GM21526 (cell line): ENCODE measurements at regions not wholly inside any gene's neighbourhood (a gene's known extent, or its start where the extent isn't known, plus 50 kb on each side); places are given as distances from the start of the nearest gene placed in this dataset.
"Not testable (repeated sequence)": the region's sequence is repeated elsewhere in the genome, so short reads cannot be mapped to it uniquely, and the experiment has no call there.

ENCODE experiments used
- ATAC-seq: cut with Tn5 transposase; IDR thresholded peaks from one replicate; pipeline ENCODE4 v1.9.1; 2021; ENCODE audit warnings: moderate library complexity; ENCODE audit not compliant: unreplicated experiment, low FRiP score

GRCh38 chr1:219062161-219062560, 111.5 kb upstream of the LYPLAL1 start:
- no peak for ATAC-seq

DNA sequence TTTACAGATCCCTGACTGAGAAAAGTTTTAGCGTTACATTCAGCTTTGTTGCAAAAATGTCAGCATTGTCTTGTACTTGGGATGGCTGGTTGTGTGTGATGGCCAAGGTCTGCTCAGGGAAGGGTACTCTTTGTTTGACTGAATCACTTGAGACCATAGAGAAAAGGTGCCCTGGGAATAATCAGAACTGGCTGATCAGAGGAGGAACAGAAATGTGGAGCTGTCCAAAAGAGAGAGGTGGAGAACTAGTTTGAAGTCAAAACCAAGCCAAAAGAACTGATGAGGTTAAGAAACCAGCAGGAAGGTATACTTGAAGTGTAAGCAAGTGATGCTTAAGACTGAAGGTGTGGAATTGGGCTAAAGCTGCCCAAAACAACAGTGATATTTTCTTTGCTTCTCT, 107.6 kb upstream of the LYPLAL1 start:
- no peak for ATAC-seq

DNA sequence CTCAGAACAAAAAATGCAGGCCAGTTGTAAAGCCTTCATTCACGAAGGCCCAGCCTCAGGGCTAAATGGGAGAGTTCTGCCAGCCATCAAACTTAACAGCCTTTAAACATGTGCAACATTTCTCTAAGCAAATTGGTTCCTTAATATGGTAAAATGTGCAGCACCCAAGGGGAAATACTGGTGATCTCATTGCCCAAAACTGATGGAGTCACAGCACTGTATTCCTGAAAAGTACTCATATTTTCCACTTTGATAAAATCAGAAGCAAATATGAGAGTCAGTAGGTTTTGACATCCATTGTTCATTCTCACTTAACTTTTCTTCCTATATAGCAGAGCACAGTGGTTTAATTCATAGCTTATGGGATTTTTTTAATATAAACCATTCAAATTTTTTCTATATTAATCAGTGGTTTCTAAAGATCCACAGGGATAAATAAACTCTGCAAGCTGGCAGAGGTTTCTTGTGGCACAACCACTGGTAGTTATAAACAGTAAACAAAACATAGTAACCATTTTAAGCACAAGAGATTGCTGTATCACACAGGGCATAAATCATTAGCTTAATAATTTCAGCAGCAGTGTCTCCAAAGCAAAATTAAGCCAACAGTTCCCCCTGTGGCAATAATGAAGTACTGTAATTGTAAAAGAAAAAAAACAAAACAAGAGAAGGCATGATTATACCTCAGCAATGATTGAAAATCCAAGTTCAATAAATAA, 106.9 kb upstream of the LYPLAL1 start:
- no peak for ATAC-seq

DNA sequence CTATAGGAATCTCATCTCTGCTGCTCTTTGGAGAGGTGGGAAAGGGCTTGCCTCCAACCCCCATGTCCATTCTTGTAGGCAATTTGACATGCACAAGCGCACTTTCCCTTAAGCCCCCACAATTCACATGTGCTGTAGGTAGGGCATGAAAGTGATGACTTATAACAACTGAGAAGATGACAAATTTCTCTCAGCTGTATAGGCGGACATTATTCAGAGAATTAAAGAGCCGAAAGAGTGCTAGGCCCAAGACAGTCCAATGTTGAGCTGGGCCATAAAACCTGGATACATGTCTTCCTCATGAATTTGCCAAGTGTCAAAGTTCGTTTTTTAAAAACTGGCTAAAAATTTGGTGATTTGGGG, 106.3 kb upstream of the LYPLAL1 start:
- ATAC-seq, result no peak

DNA sequence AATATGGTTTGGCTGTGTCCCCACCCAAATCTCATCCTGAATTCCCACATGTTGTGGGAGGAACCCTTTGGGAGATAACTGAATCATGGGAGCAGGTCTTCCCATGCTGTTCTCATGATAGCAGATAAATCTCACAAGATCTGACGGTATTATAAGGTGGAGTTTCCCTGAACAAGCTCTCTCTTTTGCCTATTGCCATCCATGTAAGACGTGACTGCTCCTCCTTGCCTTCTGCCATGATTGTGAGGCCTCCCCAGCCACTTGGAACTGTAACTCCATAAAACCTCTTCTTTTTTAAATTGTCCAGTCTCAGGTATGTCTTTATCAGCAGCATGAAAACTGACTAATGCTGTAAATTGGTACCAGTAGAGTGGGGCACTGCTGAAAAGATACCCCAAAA, 103.3 kb upstream of the LYPLAL1 start:
- not testable (repeated sequence) for ATAC-seq

DNA sequence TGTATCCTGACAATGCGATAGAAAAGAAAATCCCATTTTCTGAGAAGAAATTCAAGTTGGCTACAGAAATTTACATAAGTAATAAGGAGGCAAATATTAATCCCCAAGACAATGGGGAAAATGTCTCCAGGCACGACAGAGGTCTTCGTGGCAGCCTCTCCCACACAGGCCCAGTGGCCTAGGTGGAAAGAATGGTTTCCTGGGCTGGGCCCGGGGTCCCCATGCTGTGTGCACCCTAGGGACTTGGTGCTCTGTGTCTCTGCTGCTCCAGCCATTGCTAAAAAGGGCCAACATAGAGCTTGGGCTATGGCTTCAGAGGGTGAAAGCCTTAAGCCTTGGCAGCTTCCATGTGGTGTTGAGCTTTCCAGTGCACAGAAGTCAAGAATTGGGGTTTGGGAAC, 102.5 kb upstream of the LYPLAL1 start:
- no peak for ATAC-seq

GRCh38 chr1:219072329-219072728, 101.3 kb upstream of the LYPLAL1 start:
- no peak for ATAC-seq

GRCh38 chr1:219074084-219074728, 99.5 kb upstream of the LYPLAL1 start:
- no peak for ATAC-seq

GRCh38 chr1:219075121-219075879, 98.4 kb upstream of the LYPLAL1 start:
- ATAC-seq, result no peak

DNA sequence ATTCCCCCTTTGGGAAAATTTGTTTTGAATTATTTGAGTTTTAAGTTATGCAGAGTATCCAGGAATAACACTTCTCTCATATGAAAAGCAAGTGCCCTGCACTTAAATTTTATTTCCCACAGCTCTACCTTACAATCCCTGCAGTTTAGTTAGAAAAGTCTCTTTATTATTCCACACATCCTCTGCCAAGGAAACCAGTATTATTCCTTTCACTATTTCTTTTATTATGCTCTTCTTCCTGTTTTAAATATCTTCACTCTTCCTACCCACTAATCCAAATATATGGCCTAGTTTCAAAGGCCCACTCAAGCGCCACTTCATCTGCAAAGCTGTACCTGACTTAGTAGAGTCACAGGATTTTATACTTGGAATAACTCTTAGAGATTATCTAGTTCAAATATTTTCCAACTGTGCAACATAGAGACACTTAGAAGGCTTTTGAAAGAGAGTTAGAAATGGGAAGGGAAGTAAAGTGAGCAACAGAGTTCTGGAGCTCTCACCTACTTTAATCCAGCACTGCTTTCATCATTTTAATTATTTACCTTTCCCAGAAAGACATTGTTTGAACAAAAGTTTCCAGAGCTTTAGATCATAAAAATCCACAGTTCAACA, 97.2 kb upstream of the LYPLAL1 start:
- ATAC-seq, result no peak

- ATAC-seq, result not testable (repeated sequence)
Observed at GRCh38 chr1:219077767-219078166, 95.9 kb upstream of the LYPLAL1 start.

DNA sequence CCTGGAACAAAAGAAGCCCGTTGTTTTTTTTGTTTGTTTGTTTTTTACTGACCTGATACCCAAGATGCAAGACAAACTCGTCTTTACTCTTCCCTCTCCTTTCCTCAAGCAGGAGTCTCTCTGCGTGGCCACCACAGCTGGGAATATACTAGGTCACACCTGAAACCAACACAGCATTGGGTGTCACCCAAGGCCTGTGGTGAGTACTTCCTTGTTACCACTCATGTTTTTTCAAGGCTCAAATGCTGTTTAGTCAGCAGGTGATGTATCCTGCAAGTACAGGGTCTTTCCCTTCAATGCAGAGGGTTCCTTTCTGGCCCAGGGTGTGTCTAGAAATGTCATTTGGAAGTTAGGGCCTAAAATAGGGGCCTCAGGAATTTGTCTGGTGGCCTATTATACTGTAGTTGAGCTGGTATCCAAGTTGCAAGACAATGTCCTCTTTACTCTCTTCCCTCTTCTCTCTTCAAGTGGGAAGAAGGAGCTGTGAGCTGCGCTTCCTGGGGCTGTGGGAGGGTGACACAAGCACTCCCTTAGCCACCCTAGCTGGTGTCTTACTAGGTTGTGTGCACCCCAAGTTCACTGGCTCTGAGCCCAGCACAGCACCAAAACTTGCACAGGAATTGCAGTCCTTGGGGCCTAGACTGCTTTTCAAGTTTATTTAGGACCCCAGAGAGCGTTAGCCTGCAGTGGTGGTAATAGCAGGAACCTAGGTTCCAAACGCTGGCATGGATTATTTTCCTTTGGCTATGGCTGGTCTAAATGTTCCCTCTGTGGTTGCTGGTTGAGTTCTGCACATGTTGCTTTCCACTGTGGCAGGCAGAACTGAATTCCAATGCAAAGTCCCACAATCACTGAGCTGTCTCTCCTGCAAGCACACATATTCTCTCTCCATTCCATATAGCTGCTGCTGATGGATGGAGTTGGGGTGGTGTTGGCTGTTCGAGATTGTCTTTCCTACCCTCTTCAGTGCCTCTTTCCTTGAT, 91.4 kb upstream of the LYPLAL1 start:
- peak; percentile 74 for ATAC-seq

DNA sequence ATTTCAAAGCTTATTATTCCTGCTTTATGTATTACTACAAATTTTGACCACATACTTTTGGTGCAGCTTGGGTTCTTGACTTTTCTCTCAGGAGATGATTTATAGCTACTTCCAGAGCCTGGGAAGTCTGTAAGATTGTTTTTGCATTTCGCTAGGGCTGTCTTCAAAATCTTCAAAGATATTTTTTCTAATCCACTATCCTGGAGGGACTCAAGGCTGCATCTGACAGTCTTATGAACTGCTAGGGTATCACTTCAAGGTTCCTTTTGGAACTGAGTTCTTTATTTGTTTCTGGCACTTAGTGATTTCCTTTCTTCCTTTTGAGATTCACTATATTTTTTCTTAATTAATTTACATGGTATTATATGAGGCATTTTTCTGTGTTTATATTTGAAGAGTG, 90.0 kb upstream of the LYPLAL1 start:
- no peak for ATAC-seq

- no peak for ATAC-seq
Observed at GRCh38 chr1:219085082-219085481, 88.6 kb upstream of the LYPLAL1 start.

- no peak for ATAC-seq
Observed at GRCh38 chr1:219085988-219086387, 87.7 kb upstream of the LYPLAL1 start.

DNA sequence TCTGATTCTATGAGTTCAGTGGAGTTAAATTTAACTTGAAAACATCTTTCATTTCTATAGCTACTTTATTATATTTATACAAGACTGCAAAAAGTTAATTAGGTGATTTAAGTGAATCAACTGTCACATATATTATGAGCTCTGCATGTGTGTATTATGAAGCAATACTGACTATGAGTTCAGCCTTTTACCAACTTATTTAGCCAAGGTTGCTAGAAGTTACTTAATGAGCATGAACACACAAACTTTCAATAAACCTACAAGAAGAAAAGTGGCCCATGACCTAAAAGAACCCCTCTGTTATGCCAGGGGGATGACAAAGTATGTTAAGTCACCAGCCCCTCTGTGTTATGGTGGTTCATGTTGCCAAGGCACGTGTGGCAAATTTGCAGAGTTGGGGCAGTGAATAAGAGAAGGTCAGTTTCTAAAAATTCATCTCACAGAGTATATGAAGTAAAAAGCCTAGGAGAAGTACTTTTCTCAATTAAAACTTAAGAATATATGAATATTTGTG, 86.7 kb upstream of the LYPLAL1 start:
- ATAC-seq, result no peak

GRCh38 chr1:219088778-219089557, 84.7 kb upstream of the LYPLAL1 start:
- ATAC-seq, result peak; percentile 67

DNA sequence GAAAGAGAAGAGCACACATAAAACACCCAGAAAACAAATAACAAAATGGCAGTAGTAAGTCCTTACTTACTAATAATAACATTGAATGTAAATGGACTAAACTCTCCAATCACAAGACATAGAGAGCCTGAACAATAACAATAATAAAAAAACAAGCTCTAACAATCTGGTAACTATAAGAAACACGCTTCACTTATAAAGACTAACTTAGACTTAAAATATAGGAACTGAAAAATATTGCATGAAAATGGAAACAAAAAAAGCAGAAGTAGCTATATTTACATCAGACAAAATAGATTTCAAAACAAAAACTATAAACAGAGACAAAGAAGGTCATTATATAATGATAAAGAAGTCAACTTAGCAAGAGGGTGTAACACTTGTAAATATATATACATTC, 83.1 kb upstream of the LYPLAL1 start:
- peak; percentile 84 for ATAC-seq

GRCh38 chr1:219092206-219092605, 81.5 kb upstream of the LYPLAL1 start:
- ATAC-seq, result no peak
